ENCODE measurements at regions not wholly inside any gene's neighbourhood (a gene's known extent, or its start where the extent isn't known, plus 50 kb on each side); places are given as distances from the start of the nearest gene placed in this dataset.

DNA sequence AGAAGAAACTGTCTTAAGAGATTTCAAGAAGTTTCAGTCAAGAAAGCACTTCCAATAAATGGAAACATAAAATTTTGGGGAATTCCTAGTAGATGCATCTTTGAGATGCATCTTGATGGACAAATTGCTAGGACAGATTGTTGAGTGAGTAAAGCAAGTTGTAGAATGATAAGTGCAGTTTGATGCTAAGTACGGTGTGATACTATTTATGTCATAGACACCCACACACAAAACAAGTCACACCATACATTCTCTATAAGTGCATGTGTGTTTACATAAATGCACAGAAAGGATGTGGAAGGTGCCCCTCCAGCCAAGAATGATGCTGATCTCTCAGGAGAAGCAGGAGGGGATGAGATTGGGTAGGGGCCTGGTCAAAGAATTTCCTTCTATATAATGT is 375.7 kb downstream of the FOXO1 start:
- Mint-ChIP-seq H3K4me3 (no peak overlapping the region), H3K27ac (no peak overlapping the region), H3K36me3 (ENCODE audit: low read depth) (peaks cover 2% of the 10 kb centered on the region), H3K4me1 (no peaks in the 10 kb centered on the region), H3K27me3 (no peaks in the 10 kb centered on the region)
- DNase-seq (no peak), ATAC-seq (no peak)
- no peaks in the 10 kb centered on the region for H3K9me3 ChIP-seq (ENCODE audit: control insufficient read depth, low read length, poor library complexity, severe bottlenecking)

DNA sequence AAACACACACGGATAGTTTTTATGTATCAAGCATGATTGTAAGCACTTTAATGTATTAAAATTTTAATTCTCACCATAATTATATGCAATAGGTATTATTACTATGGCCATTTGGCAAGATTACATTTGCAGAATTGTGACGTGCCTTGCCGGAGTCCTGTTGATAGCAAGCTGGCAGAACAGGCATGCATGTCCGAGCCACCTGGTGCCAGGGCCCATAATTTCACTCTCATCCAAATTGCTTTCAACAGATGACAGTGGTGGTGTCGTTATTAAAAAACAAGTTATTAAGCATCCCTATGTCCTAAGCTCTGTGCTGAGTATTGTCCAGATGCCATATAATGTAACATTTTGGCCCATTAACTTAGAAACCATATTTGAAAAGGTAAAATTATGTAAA is 374.3 kb downstream of the FOXO1 start:
- peaks cover 5% of the 10 kb centered on the region for H3K9me3 ChIP-seq (ENCODE audit: control insufficient read depth, low read length, poor library complexity, severe bottlenecking)
- DNase-seq (no peak), ATAC-seq (no peak)
- Mint-ChIP-seq H3K4me1 (no peaks in the 10 kb centered on the region), H3K4me3 (no peak overlapping the region), H3K27me3 (no peaks in the 10 kb centered on the region), H3K27ac (no peak overlapping the region), H3K36me3 (ENCODE audit: low read depth) (peaks cover 2% of the 10 kb centered on the region)

DNA sequence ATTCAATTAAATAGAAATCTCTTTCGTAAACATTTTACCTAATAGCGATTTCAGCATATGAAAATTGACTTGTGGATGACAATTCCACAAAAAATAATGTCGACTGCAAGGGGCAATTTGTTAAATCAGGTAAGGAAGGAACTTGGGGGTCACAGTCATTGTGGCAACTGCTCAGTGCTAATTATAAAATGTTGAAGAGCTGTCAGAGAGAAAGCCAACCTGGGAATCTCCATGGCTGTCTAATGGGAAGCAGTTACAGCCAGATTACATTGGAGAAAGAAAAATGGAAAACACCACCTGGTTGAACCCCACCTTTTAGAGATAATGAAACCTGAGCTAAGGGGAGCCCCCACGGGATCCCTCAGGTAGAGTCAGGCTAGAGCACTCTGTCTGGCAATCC is 373.9 kb downstream of the FOXO1 start:
- H3K27ac Mint-ChIP-seq = no peak overlapping the region
- no peaks in the 10 kb centered on the region for H3K27me3 Mint-ChIP-seq
- H3K36me3 Mint-ChIP-seq (ENCODE audit: low read depth) = peaks cover 2% of the 10 kb centered on the region
- H3K9me3 ChIP-seq (ENCODE audit: control insufficient read depth, low read length, poor library complexity, severe bottlenecking) = peaks cover 5% of the 10 kb centered on the region
- no peak overlapping the region for H3K4me3 Mint-ChIP-seq
- DNase-seq (no peak), ATAC-seq (no peak)
- no peaks in the 10 kb centered on the region for H3K4me1 Mint-ChIP-seq

DNA sequence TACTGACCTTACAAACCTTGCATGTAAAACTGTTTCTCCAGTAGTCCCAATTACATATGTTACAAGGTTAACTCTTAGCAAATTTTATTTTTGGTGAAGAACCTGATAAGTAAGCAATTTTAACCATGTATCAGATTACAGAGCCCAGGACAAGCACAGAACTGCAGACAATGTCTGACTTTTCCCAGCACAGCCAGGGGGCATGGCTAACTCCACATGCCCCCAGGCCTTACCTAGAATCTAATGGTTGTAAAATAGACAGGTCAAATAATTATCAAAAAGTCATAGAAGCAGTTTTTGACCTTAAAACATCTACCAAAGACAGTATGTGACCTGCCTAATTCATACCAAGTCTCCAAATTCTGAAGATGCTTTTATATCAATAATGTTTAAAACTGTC is 364.1 kb downstream of the FOXO1 start:
- no peak for DNase-seq
- peaks cover 2% of the 10 kb centered on the region for H3K36me3 Mint-ChIP-seq (ENCODE audit: low read depth)
- ATAC-seq = no peak
- no peak overlapping the region for H3K27ac Mint-ChIP-seq
- no peak overlapping the region for H3K4me3 Mint-ChIP-seq
- no peaks in the 10 kb centered on the region for H3K4me1 Mint-ChIP-seq
- peaks cover 3% of the 10 kb centered on the region for H3K9me3 ChIP-seq (ENCODE audit: control insufficient read depth, low read length, poor library complexity, severe bottlenecking)
- no peaks in the 10 kb centered on the region for H3K27me3 Mint-ChIP-seq

DNA sequence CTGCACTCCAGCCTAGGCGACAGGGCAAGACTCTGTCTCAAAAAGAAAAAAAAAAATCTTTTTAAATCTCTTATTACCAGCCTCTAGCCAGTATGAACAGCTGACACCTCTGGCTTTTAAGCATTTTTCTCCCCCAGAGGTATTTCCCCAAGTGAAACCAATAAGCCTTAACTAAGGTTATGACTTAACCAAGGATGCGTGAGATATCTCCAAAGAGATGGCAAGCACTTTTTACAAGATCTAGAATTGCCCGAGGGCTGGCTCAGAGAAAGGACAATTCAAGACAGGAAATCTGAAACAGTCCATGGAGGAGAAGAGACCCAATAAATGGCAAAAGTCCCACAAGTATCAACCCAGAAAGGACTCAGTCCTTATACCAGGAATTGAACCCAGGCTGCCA is 362.1 kb downstream of the FOXO1 start:
- Mint-ChIP-seq H3K4me3 (no peak overlapping the region), H3K4me1 (no peaks in the 10 kb centered on the region), H3K36me3 (ENCODE audit: low read depth) (peaks cover 2% of the 10 kb centered on the region), H3K27me3 (no peaks in the 10 kb centered on the region), H3K27ac (no peak overlapping the region)
- no peak for ATAC-seq
- peaks cover 3% of the 10 kb centered on the region for H3K9me3 ChIP-seq (ENCODE audit: control insufficient read depth, low read length, poor library complexity, severe bottlenecking)
- no peak for DNase-seq

DNA sequence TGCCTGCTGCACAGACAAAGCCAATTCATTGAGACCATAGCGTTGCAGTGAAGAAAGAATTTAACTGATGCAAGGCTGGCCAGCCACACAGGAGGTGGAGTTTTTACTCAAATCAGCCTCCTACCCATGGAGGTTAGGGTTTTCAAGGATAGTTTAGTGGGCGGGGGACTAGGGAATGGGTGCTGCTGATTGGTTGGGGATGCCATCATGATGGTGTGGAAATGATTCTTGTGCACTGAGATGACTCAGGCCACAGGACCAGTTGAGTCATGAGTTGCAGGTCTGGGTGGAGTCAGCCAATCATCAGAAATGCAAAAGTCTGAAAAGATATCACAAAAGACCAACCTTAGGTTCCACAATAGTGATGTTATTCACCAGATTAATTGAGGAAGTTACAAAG is 359.6 kb downstream of the FOXO1 start:
- ATAC-seq = no peak
- Mint-ChIP-seq H3K27me3 (no peaks in the 10 kb centered on the region), H3K4me1 (peaks cover 2% of the 10 kb centered on the region), H3K4me3 (no peak overlapping the region), H3K36me3 (ENCODE audit: low read depth) (peaks cover 2% of the 10 kb centered on the region), H3K27ac (no peak overlapping the region)
- DNase-seq = no peak
- H3K9me3 ChIP-seq (ENCODE audit: control insufficient read depth, low read length, poor library complexity, severe bottlenecking) = peaks cover 3% of the 10 kb centered on the region

DNA sequence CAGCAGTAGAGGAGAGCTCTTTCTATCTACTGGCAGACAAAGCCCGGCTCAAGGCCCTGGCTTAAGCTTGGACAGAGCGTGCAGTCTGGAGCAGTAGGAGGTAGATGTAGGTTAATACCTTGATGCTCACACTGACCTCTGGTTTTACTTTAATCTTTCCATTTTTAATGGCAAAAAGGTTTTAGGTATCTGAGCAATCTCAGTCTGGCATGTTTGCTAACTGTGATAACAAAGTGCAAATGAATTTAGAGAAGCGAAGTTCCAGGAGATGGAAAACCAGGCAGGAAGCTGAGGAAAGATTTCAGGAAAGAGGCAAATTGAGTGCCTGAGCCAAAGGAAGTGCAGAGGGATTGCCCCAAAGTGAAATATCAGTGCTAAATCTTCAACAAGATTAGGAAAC is 356.6 kb downstream of the FOXO1 start:
- ATAC-seq = no peak
- DNase-seq = no peak
- Mint-ChIP-seq H3K4me1 (peaks cover 10% of the 10 kb centered on the region), H3K27ac (no peak overlapping the region), H3K27me3 (no peaks in the 10 kb centered on the region), H3K4me3 (no peak overlapping the region), H3K36me3 (ENCODE audit: low read depth) (no peaks in the 10 kb centered on the region)
- H3K9me3 ChIP-seq (ENCODE audit: control insufficient read depth, low read length, poor library complexity, severe bottlenecking) = no peaks in the 10 kb centered on the region

DNA sequence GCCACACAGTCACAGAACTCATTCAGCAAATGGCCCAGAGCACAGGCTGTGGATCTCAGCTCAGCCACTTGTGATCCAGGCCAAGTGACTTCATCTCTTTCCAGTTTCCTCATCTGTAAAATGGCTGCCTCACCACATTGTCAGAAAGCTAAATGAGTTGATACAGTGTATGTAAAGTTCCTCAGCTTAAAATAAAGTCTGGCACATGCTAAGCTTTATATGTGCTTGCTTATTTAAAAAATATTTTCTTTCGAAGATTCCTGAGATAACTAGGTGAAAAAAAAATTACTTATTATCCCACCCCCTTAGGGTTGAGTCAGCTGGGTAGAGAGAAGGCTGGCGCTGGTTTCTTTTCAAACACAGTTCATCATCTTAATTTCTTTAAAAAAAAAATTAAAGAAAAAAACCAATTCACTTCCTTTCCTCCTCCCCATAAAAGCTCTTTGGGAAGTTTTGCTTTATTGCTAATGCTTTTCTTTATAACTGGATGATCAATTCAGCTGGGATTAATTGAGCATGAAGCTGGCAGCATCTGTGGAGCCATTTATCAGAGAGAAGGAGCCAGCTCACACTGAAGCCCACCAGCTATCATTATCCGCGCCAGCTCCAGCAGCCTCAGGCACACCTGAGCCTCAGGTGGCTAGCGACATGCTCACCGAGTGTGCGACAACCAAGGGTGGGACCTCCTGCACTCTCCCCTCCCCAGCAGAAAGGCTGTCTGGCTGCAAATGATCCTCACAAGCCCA is 354.9 kb downstream of the FOXO1 start:
- Mint-ChIP-seq H3K36me3 (ENCODE audit: low read depth) (no peaks in the 10 kb centered on the region), H3K27me3 (no peaks in the 10 kb centered on the region), H3K27ac (no peak overlapping the region), H3K4me3 (no peak overlapping the region), H3K4me1 (peaks cover 26% of the 10 kb centered on the region)
- DNase-seq (no peak), ATAC-seq (no peak)
- no peaks in the 10 kb centered on the region for H3K9me3 ChIP-seq (ENCODE audit: control insufficient read depth, low read length, poor library complexity, severe bottlenecking)

DNA sequence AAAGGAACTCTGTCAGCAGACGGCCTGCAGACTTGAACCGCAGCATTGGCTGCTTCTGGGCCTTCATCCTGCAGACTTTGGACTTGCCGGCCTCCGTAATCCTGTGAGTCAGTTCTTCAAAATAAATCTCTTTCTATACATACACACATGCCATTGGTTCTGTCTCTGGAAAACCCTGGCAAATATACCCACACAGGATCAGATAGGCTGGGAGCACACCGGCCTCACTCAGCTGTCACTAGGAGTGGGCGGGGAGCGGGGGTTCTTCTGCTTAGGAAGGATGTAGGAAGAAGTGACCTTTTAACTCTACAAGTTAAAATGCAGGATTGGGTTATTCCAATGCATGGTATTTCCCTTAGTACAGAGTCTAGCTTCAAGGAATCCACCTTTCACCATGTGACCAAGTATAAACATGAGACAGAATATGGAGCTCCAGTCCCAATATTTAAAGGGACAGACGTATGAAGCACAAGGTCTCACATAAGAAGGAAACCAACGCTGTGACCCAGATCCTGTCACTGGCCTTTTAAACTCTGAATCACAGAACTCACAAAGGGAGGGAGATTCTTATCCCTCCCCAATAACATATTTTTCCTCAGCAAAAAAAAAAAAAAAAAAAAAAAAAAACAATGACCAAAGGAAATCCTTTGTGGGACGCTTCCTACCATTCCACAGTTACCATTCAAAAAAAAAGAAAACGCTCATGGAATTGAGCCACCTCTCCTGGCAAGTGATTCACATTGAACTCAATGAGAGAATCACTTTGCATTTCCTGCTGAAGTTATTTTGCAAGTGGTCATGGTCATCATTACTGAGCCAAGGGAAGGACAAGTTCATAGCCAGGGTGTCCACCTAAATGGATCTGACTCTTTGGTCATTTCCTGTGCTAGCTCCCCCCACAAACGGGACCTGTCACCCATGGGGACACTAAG is 352.9 kb downstream of the FOXO1 start:
- DNase-seq = no peak
- Mint-ChIP-seq H3K27me3 (no peaks in the 10 kb centered on the region), H3K27ac (peak overlapping the region; percentile 99), H3K36me3 (ENCODE audit: low read depth) (no peaks in the 10 kb centered on the region), H3K4me1 (peaks cover 43% of the 10 kb centered on the region), H3K4me3 (no peak overlapping the region)
- ATAC-seq = no peak
- H3K9me3 ChIP-seq (ENCODE audit: control insufficient read depth, low read length, poor library complexity, severe bottlenecking) = no peaks in the 10 kb centered on the region

DNA sequence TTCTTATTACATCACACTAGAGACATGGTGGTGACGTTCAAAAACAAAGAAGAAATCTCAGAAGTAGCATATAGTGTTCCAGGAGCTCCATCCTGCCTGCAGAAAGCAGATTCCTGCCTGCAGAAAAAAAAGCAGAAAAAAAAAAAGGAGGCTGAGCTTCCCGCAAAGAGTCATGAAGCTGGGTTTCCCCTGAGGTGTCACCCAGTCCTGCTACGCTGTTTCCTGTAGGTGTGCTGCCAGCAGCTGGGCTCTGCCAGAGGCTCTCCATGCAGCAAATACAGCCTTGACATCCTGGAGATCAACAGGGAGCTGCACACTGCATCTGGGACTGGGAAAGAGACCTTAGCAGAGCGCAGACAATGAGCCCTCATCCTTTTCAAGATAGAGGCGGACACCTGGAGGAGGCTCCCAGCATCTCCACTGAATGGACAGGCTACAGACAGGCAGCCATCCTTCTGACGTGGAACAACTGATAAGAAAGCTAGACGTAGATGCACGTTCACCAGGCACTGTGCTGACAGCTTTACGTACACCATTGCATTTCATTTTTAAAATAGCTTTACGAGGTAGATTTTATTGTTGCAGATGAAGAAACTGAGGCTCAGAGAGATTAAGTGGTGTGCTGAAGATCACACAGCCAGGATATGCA is 350.9 kb downstream of the FOXO1 start:
- ATAC-seq (peak; percentile 95), DNase-seq (peak; percentile 23 to 45 (median 35))
- Mint-ChIP-seq H3K4me3 (peak overlapping the region; percentile 84), H3K27me3 (no peaks in the 10 kb centered on the region), H3K4me1 (peaks cover 57% of the 10 kb centered on the region), H3K36me3 (ENCODE audit: low read depth) (no peaks in the 10 kb centered on the region), H3K27ac (peak overlapping the region; percentile 99)
- H3K9me3 ChIP-seq (ENCODE audit: control insufficient read depth, low read length, poor library complexity, severe bottlenecking) = no peaks in the 10 kb centered on the region

DNA sequence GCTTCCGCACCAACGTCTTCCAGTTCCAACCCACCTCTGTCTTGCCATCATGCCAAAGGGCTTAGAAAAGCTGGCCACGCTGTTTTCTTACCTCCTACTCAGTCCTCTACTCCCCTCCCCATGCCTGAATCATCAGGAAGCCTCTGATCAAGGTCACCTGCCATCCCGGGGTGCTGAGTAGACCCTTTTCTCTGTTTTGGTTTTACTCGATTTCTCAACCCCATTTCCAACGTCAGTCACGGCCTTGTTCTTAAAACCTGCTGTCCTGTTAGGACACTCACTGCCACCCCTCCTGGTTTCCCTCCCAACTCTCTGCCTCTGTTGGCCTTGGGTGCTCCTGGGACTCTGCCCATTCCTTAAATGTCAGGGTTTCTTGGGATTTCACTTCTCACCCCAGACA is 350.1 kb downstream of the FOXO1 start:
- Mint-ChIP-seq H3K27me3 (no peaks in the 10 kb centered on the region), H3K36me3 (ENCODE audit: low read depth) (no peaks in the 10 kb centered on the region), H3K4me1 (peaks cover 57% of the 10 kb centered on the region), H3K27ac (peak overlapping the region; percentile 99), H3K4me3 (peak overlapping the region; percentile 84)
- DNase-seq (no peak), ATAC-seq (peak; percentile 1)
- H3K9me3 ChIP-seq (ENCODE audit: control insufficient read depth, low read length, poor library complexity, severe bottlenecking) = no peaks in the 10 kb centered on the region

DNA sequence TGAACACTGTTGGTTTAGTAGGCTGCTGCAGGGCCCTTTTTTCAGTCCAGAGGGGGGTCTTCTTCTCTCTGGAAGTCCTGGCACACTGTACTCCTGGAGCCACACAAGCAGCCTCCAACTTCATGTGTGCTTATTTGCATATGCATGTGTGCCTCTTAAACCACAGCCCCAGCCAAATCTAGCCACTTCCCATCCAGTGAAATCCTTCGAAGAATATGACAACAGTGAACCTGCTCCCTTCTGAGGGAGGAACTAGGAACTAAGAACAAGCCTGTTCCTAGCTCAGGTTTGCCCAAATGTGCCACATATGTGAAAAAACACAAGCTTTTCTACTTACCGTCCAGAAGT is 348.5 kb downstream of the FOXO1 start:
- no peaks in the 10 kb centered on the region for H3K36me3 Mint-ChIP-seq (ENCODE audit: low read depth)
- H3K4me3 Mint-ChIP-seq = peak overlapping the region; percentile 15
- no peaks in the 10 kb centered on the region for H3K9me3 ChIP-seq (ENCODE audit: control insufficient read depth, low read length, poor library complexity, severe bottlenecking)
- peaks cover 57% of the 10 kb centered on the region for H3K4me1 Mint-ChIP-seq
- no peaks in the 10 kb centered on the region for H3K27me3 Mint-ChIP-seq
- DNase-seq = no peak
- ATAC-seq = no peak
- H3K27ac Mint-ChIP-seq = peak overlapping the region; percentile 99

DNA sequence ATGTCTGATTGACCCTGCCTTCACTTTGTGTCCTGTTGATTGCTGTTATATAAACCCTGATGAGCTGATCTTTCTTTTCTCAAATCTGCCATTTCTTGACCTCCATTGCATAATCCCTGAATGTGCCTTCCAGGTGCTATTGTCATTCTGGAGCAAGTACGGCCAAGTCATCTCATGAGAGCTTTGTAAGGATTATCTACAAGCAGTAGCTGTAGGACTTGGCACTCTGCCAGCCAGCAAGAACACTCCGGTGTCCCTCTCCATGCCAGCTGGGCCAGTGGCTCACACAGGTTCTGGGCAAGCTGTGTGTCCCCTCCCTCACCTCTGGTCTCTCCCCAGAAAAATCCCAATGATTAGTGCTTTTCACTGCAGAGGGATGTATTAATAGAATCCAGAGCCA is 348.1 kb downstream of the FOXO1 start:
- peaks cover 57% of the 10 kb centered on the region for H3K4me1 Mint-ChIP-seq
- H3K27ac Mint-ChIP-seq = peak overlapping the region; percentile 99
- H3K27me3 Mint-ChIP-seq = no peaks in the 10 kb centered on the region
- no peak for DNase-seq
- ATAC-seq = no peak
- no peaks in the 10 kb centered on the region for H3K9me3 ChIP-seq (ENCODE audit: control insufficient read depth, low read length, poor library complexity, severe bottlenecking)
- peak overlapping the region; percentile 15 for H3K4me3 Mint-ChIP-seq
- no peaks in the 10 kb centered on the region for H3K36me3 Mint-ChIP-seq (ENCODE audit: low read depth)
